Neural cell (in vitro differentiated cells): ENCODE measurements at regions not wholly inside any gene's neighbourhood (a gene's known extent, or its start where the extent isn't known, plus 50 kb on each side); places are given as distances from the start of the nearest gene placed in this dataset.

Experiments used
- RAD21 ChIP-seq: fragments of 450-650 bp; conservative IDR thresholded peaks from 2 replicates; pipeline ENCODE4 v1.6.1; 2014; ENCODE audit warnings: antibody characterized with exemption, mild to moderate bottlenecking, moderate library complexity
- TF ChIP-seq, protein P1 (sequence below): fragments of 450-650 bp; IDR thresholded peaks from 2 replicates; pipeline ENCODE4 v1.5.1; 2014; ENCODE audit warnings: antibody characterized with exemption, mild to moderate bottlenecking, moderate library complexity; ENCODE audit not compliant: poor library complexity, severe bottlenecking

DNA sequence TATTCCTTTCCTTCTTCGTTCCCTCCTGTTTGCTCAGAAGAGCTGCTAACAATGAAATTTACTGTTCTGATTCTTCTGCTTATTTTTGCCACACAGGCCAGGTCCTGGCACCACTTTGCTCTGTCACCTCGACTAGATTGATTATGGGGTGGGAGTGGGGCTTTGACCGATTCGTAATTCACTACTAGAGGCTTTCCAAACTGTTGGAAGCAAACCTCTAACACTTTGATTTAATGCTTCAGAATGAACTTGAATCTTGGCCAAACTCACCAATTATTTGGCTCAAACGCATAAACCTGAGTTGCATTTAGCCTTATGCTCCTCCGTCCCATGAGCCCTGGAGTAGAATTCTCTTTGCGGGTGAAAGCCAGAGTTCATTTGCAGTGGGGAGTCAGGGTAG is 476.2 kb upstream of the FZD8 start:
- no peak for TF ChIP-seq RAD21
- TF ChIP-seq, protein P1, sequence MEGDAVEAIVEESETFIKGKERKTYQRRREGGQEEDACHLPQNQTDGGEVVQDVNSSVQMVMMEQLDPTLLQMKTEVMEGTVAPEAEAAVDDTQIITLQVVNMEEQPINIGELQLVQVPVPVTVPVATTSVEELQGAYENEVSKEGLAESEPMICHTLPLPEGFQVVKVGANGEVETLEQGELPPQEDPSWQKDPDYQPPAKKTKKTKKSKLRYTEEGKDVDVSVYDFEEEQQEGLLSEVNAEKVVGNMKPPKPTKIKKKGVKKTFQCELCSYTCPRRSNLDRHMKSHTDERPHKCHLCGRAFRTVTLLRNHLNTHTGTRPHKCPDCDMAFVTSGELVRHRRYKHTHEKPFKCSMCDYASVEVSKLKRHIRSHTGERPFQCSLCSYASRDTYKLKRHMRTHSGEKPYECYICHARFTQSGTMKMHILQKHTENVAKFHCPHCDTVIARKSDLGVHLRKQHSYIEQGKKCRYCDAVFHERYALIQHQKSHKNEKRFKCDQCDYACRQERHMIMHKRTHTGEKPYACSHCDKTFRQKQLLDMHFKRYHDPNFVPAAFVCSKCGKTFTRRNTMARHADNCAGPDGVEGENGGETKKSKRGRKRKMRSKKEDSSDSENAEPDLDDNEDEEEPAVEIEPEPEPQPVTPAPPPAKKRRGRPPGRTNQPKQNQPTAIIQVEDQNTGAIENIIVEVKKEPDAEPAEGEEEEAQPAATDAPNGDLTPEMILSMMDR: no peak
